ENCODE measurements at regions not wholly inside any gene's neighbourhood (a gene's known extent, or its start where the extent isn't known, plus 50 kb on each side); places are given as distances from the start of the nearest gene placed in this dataset.

DNA sequence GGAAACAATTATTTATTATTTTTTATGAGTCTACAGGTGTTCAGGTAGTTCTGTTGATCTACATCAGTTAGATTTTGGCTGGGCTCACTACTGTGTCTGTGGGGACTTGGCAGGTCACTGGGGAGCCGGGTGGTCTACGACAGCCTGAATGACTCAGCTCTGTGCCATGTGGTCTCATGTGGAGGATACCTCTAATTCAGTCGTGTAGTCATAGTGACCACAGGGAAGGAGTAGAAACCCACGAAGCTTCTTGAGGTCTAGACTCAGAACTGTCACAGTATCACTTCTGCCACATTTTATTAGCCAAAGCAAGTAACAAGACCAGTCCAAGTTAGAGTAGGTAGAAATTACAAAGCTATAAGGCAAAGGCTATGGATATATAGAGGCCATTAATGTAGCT is 64.7 kb upstream of the GRAMD2B start:
- H3F3A ChIP-seq (ENCODE audit: low read depth) = no peaks in the 10 kb centered on the region
- Mint-ChIP-seq H3K4me1 (peaks cover 4% of the 10 kb centered on the region), H3K27me3 (ENCODE audit: insufficient read depth, low read depth) (peaks cover 4% of the 10 kb centered on the region), H3K9me3 (no peaks in the 10 kb centered on the region), H3K27ac (no peak overlapping the region), H3K4me3 (no peak overlapping the region), H3K36me3 (no peaks in the 10 kb centered on the region)
- no peaks in the 10 kb centered on the region for H3K27me3 ChIP-seq
- no peak overlapping the region for H3K9ac ChIP-seq
- DNase-seq (ENCODE audit: low spot score) = no peak
- no peaks in the 10 kb centered on the region for H3K79me2 ChIP-seq (ENCODE audit: low read depth)
- no peak overlapping the region for H3K27ac ChIP-seq
- H3K4me2 ChIP-seq = no peak overlapping the region
- H3K36me3 ChIP-seq = no peaks in the 10 kb centered on the region
- H3K9me3 ChIP-seq (ENCODE audit: low read depth) = no peaks in the 10 kb centered on the region
- no peak overlapping the region for H3K4me3 ChIP-seq
- H2AFZ ChIP-seq (replicated peaks) = no peak overlapping the region
- H4K20me1 ChIP-seq (ENCODE audit: low read depth) = no peaks in the 10 kb centered on the region
- peaks cover 7% of the 10 kb centered on the region for H3K4me1 ChIP-seq
- no peak for TF ChIP-seq EZH2phosphoT487 (IDR thresholded peaks at IDR 0.05)
- TF ChIP-seq, protein P1, sequence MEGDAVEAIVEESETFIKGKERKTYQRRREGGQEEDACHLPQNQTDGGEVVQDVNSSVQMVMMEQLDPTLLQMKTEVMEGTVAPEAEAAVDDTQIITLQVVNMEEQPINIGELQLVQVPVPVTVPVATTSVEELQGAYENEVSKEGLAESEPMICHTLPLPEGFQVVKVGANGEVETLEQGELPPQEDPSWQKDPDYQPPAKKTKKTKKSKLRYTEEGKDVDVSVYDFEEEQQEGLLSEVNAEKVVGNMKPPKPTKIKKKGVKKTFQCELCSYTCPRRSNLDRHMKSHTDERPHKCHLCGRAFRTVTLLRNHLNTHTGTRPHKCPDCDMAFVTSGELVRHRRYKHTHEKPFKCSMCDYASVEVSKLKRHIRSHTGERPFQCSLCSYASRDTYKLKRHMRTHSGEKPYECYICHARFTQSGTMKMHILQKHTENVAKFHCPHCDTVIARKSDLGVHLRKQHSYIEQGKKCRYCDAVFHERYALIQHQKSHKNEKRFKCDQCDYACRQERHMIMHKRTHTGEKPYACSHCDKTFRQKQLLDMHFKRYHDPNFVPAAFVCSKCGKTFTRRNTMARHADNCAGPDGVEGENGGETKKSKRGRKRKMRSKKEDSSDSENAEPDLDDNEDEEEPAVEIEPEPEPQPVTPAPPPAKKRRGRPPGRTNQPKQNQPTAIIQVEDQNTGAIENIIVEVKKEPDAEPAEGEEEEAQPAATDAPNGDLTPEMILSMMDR (IDR thresholded peaks at IDR 0.05) = no peak
- TF ChIP-seq EZH2 (IDR thresholded peaks at IDR 0.05) = no peak

GRCh38 chr5:126359884-126360283 is 63.3 kb upstream of the GRAMD2B start:
- no peaks in the 10 kb centered on the region for H3K36me3 Mint-ChIP-seq
- no peaks in the 10 kb centered on the region for H3F3A ChIP-seq (ENCODE audit: low read depth)
- no peaks in the 10 kb centered on the region for H3K4me1 Mint-ChIP-seq
- no peaks in the 10 kb centered on the region for H3K36me3 ChIP-seq
- TF ChIP-seq, protein P1 (IDR thresholded peaks at IDR 0.05) = no peak
- no peak for TF ChIP-seq EZH2phosphoT487 (IDR thresholded peaks at IDR 0.05)
- TF ChIP-seq EZH2 (IDR thresholded peaks at IDR 0.05) = no peak
- H4K20me1 ChIP-seq (ENCODE audit: low read depth) = no peaks in the 10 kb centered on the region
- H3K27me3 ChIP-seq = no peaks in the 10 kb centered on the region
- H3K4me1 ChIP-seq = no peaks in the 10 kb centered on the region
- H3K27me3 Mint-ChIP-seq (ENCODE audit: insufficient read depth, low read depth) = peaks cover 4% of the 10 kb centered on the region
- H3K79me2 ChIP-seq (ENCODE audit: low read depth) = no peaks in the 10 kb centered on the region
- no peak for DNase-seq (ENCODE audit: low spot score)
- H3K9me3 Mint-ChIP-seq = no peaks in the 10 kb centered on the region
- H3K9ac ChIP-seq = no peak overlapping the region
- H2AFZ ChIP-seq (replicated peaks) = no peak overlapping the region
- no peaks in the 10 kb centered on the region for H3K9me3 ChIP-seq (ENCODE audit: low read depth)
- no peak overlapping the region for H3K27ac Mint-ChIP-seq
- H3K4me2 ChIP-seq = no peak overlapping the region
- H3K4me3 Mint-ChIP-seq = no peak overlapping the region
- H3K27ac ChIP-seq = no peak overlapping the region
- no peak overlapping the region for H3K4me3 ChIP-seq

- Mint-ChIP-seq H3K9me3 (no peaks in the 10 kb centered on the region), H3K4me3 (no peak overlapping the region), H3K36me3 (no peaks in the 10 kb centered on the region), H3K27me3 (ENCODE audit: insufficient read depth, low read depth) (peaks cover 2% of the 10 kb centered on the region), H3K4me1 (no peaks in the 10 kb centered on the region), H3K27ac (no peak overlapping the region)
- Histone ChIP-seq H3K79me2 (ENCODE audit: low read depth) (no peaks in the 10 kb centered on the region), H3K36me3 (no peaks in the 10 kb centered on the region), H2AFZ (replicated peaks) (no peak overlapping the region), H3K4me2 (no peak overlapping the region), H3K27me3 (no peaks in the 10 kb centered on the region), H3K9me3 (ENCODE audit: low read depth) (no peaks in the 10 kb centered on the region), H4K20me1 (ENCODE audit: low read depth) (no peaks in the 10 kb centered on the region), H3K4me3 (no peak overlapping the region), H3K4me1 (no peaks in the 10 kb centered on the region), H3F3A (ENCODE audit: low read depth) (no peaks in the 10 kb centered on the region), H3K27ac (no peak overlapping the region), H3K9ac (no peak overlapping the region)
- TF ChIP-seq, protein P1 (IDR thresholded peaks at IDR 0.05) = no peak
- TF ChIP-seq EZH2phosphoT487 (IDR thresholded peaks at IDR 0.05) (no peak), EZH2 (IDR thresholded peaks at IDR 0.05) (no peak)
- no peak for DNase-seq (ENCODE audit: low spot score)
Observed at GRCh38 chr5:126360467-126360866, 62.7 kb upstream of the GRAMD2B start.
